NCI-H2107 treated with DMSO at 0.1 percent for 48 hours (cell line): ENCODE measurements at regions not wholly inside any gene's neighbourhood (a gene's known extent, or its start where the extent isn't known, plus 50 kb on each side); places are given as distances from the start of the nearest gene placed in this dataset.
"Not testable (repeated sequence)": the region's sequence is repeated elsewhere in the genome, so short reads cannot be mapped to it uniquely, and the experiment has no call there.

Source experiments
- DNase-seq: peaks from one replicate; lab custom pipeline; 2025; ENCODE audit not compliant: unreplicated experiment; lab: John Stamatoyannopoulos, UW

DNA sequence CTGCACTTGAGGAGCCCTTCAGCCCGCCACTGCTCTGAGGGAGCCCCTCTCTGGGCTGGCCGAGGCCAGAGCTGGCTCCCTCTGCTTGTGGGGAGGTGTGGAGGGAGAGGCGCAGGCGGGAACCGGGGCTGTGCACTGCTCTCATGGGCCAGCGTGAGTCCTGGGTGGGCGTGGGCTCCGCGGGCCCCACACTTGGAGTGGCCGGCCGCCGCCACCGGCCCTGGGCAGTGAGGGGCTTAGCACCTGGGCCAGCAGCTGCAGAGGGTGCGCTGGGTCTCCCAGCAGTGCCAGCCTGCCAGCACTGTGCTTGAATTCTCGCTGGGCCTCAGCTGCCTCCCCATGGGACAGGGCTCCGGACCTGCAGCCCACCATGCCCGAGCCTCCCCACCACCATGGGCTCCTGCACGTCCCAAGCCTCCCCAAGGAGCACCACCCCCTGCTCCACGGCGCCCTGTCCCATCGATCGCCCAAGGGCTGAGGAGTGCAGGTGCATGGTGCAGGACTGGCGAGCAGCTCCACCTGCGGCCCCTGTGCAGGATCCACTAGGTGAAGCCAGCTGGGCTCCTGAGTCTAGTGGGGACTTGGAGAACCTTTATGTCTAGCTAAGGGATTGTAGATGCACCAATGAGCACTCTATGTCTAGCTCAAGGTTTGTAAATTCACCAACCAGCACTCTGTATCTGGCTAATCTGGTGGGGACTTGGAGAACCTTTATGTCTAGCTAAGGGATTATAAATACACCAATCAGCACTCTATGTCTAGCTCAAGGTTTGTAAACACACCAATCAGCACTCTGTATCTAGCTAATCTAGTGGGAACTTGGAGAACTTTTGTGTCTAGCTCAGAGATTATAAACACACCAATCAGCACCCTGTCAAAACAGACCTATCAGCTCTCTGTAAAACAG is 1180.3 kb downstream of the FSCB start:
- not testable (repeated sequence) for DNase-seq

DNA sequence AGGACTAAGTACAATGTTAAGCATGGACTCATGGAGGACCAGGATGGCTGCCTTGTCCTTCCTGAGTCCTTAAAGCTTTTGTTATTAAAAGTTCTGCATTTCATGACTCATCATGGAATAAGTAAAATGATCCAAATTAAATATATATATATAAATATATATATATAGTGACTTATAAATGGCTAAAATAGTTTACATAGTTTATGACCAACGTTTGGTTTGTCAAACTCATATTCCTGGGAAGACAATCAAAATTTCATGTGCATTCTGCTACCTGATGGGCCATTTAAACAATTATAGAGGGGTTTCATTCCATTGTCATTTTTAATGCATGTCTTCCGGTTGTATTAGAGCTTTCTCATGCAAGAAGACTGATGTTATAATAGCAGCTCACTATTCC is 1190.7 kb downstream of the FSCB start:
- DNase-seq, result no peak

DNA sequence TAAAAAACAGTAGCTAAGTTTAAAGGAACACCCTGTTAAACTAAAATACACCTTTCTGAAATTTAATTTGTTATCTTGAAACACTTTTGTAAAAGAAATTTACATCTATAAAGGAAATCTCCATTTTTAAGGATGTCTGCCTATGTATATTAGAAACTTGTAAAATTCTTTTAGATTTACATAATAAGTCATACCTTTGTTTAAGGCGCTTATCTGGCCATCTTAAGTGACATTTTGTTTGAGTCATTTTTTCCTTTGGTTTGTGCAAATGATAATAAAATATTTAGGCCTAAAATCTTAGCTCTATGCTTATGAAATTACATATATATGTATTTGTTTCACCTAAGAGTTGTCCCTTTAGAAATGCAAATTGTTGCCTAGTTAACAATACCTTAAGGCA is 1193.4 kb downstream of the FSCB start:
- no peak for DNase-seq

DNA sequence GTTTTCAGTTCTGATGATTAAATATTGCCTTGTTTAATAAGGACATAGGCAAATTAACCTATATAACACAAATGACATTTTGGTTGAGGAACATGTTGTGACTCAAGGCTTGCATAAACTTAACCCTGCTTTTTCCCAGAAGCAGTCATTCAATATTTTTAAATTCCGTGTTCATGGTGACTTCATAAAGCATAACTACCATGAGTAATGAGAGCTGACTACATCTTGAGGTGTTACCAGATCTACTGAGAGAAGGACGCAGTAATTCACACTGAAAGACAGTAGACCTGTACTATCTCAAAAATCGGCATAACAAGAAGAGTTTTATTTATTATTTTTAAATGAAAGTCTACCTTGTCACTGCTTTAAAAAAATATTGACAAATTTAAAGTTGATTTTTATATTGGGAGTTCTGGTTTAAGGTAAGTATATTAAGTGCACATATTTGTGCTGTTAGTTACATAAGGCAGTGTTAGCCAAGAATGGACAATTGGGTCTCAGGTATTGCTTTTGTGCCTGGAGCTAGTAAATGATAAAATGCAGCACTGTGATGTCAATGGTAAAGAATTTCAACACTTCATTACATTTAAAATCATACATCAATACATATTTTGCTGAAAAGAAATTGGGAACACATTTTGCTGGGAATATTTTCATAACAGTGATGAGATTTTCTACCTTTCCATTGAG is 1198.5 kb downstream of the FSCB start:
- DNase-seq, result no peak

DNA sequence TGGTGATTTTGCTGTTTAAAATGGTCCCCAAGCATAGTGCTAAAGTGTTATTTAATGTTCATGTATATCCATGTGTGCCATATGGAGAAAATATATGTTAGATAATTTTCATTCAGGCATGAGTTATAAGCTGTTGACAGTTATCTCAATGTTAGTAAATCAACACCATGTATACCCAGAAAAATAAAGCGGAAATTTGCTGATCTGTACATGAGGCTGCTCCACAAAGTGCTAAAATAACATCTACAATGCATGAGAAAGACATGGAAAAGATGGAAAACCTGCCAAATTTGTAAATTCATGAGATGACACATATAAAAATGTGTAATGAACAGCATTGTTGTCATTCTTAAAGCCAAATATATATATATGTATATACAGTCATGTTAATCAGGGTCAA is 1199.2 kb downstream of the FSCB start:
- no peak for DNase-seq

DNA sequence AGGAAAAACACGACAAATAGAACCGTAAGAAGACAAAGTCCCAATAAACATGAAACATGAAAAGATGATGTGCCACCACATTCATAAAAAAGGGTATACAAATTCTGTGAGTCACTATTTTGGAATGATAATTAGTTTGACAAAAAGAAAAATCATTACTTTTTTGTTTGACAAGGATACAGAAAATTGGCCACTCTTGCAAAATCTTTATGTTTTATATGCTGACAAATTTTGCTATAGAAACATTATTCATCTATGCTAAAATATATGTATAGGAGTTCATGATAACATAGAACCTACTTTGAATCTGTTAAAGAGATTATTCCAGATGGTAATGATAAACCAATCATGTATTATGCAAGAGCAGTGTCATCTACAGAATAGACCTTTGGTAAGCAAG is 1201.0 kb downstream of the FSCB start:
- DNase-seq, result no peak

DNA sequence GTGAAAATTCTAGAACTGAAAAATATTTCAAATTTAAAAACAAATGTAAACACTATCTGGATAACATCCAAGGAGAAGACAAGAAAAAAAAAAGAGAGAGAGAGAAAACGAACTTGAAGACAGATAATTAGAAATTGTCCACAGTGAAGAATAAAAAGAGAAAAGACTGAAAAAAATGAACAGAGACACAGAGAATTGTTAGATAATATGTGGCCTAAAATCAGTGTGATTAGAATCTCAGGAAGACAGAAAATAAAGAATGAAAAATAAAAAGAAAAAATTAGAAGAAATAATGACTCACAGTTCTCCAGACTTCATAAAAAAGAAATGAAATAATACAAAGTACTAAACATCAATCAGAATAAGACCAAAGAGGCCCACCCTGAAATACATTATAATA is 1209.3 kb downstream of the FSCB start:
- no peak for DNase-seq

DNA sequence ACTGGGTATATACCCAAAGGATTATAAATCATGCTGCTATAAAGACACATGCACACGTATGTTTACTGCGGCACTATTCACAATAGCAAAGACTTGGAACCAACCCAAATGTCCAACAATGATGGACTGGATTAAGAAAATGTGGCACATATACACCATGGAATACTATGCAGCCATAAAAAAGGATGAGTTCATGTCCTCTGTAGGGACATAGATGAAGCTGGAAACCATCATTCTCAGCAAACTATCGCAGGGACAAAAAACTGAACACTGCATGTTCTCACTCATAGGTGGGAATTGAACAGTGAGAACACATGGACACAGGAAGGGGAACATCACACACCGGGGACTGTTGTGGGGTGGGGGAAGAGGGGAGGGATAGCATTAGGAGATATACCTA is 1211.0 kb downstream of the FSCB start:
- DNase-seq, result not testable (repeated sequence)

DNA sequence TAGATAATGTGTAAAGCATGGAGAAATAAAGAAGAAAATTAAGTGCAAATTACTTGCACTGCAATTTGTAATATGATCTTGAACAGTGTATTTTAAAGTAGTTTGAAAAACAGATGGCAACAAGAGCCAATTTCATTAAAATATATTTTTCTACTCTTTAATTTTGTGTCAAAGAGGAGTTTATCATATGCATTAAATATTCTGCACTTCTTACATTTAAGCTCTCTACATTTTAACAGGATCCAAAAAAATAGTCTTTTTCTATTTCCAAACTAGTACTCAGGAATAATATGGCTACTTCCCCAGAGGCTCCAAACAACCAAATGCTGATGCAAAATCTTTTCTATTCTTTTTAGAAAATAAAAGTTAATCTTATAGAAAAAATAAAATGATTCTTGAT is 1221.5 kb downstream of the FSCB start:
- DNase-seq, result no peak

DNA sequence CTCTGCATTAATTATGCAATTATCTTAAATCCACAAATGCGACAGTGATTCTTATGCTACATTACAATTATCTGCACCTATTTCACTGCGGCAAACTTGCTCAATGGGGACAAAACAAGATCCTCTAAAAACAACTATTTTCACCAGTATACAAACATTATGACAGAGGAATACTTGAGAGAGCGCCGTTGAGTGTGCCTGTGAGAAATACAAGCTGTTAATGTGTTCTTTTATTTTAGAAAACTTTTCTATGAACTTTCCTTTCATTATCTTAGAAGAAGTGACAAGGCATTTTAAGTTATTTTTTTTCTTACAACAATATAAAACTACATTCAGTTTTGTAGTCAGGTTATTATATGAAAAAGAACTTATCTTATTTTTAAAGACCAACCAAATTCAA is 1247.0 kb downstream of the FSCB start:
- no peak for DNase-seq

DNA sequence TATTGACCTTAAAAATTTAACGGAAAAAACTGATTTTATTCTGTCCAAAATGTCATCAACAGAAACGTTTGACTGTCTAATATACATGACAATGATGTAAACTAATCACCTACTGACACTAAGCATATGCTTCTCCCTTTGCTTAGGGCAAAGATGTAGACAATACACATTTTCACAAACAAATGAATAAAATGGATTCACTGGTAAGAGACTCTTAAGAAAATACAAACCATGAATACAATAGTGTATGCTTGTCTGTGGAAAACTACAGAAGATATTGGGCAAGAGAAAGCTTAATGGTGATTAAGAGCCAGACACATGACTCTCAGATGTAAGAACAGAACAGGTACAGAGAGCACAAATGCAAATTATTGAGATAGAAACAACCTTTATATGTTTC is 1248.7 kb downstream of the FSCB start:
- no peak for DNase-seq

DNA sequence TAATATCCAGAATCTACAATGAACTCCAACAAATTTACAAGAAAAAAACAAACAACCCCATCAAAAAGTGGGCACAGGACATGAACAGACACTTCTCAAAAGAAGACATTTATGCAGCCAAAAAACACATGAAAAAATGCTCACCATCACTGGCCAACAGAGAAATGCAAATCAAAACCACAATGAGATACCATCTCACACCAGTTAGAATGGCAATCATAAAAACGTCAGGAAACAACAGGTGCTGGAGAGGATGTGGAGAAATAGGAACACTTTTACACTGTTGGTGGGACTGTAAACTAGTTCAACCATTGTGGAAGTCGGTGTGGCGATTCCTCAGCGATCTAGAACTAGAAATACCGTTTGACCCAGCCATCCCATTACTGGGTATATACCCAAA is 1250.1 kb downstream of the FSCB start:
- not testable (repeated sequence) for DNase-seq

DNA sequence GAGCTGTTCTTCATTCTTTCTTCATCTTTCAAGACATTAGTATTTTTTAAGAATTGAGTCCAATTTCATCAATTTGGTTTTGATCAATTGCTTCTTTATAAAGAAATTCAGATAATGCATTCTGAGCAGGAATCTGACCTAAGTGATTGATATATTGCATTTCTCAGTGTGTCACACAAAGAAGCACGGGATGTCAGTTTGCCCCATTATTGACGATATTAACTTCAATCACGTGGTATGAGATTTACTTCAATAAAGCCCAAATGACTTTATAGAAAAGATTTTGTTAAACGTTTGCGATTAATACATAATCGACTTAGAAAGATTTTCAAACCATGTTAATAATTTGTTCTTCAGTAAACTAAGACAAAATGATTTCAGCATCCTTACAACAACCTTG is 1254.2 kb downstream of the FSCB start:
- DNase-seq, result no peak

DNA sequence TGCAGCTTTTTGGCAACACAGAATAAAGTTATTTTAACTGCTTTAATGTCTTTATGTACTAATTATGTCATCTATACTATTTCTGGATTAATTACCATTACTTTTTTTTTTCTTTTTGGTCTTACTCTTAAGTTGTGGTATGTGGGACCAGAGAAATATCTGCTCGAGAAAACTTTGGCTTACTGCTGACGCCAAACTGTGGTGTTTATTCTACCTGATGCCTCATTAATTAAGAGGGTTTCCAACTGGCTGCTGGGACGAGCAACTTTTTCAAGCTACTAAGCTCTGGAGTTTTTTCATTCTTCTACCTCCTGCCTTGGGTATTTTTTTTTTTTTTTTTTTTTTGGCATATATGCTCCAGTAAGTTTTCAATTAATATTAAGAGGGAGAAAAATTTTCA is 1257.5 kb downstream of the FSCB start:
- DNase-seq, result no peak

DNA sequence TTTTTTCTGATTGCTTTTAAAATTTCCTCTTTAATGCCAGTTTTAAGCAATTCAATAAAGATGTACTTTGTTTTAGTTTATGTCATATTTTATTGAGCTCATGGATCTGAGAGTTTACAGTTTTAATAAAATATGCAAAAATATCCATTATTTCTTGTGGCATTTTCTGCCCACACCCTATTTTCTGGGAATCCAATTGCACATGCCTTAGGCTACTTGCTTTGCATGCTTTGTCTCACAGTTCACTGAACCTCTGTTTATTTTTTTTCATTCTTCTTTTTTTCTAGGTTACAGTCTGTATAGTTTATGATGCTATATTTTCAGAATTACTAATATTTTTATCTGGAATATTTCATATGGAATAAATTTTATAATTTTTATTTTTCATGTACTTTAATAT is 1258.0 kb downstream of the FSCB start:
- no peak for DNase-seq

DNA sequence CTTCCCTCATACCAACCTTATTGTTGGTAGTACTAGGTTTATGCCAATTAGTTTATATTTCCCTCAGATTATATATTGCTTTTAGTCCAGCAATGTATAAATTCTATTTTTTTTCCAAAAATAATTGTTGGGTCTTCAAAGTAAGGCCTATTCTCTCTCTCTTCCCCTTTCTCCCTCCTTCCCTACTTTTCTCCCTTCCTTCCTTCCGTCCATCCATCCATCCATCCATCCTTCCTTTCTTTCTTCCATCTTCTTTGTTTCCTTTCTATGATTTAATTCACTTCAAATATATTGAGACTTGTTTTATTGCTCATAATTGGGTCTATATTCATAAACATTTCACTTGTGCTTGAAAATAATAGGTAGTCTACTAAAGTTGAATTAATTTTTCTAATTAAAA is 1259.2 kb downstream of the FSCB start:
- no peak for DNase-seq

DNA sequence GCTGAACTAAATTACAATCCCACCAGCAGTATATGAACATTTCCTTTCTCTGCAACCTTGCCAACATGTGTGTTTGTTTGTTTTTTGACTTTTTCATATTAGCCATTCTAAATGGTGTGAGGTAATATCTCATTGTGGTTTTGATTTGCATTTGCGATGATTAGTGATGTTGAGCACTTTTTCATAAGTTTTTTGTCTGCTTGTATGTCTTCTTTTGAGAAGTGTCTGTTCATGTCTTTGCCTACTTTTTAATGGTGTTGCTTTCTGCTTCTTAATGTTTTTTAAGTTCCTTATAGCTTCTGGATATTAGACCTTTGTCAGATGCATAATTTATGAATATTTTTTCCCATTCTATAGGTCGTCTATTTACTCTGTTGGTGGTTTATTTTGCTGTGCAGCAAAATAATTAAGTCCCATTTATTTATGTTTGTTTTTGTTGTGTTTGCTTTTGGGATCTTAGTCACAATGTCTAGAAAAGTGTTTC is 1262.9 kb downstream of the FSCB start:
- DNase-seq, result no peak

DNA sequence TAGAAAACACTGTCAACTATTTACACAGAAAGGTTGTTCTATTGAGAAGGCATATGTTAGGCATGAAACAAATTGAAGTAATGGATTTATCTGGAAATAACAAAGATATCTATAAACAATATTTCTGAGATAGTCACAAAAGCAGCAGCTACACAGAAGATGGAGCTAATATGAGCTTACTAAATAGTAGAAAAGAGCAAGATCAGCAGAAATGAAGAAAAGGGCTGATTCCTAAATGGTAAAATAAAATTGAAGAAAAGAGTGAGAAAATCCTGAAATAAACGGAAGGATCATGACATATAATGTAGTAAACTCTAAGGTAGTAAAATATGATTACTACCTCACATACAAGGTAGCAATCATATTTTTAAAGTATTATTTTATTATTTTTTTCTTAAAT is 1263.9 kb downstream of the FSCB start:
- no peak for DNase-seq

DNA sequence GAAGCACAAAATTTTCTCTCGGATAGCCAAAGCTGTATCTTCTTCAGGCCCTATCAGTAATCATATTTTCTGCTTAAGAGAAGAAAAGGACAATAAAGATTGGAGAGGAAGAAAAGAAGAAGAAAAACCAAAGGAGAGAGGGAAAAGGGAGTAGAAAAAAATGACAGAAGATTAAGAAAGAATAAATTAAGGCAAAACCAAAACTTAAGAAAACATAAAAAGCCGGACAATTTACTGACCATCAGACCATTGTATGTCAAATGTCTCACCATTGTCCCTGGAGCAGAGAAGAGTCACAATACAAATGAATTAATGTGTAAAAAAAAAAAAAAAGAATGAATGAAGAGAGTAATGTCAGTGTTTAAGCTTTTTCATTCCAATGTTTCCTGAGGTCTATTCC is 1274.8 kb downstream of the FSCB start:
- no peak for DNase-seq

DNA sequence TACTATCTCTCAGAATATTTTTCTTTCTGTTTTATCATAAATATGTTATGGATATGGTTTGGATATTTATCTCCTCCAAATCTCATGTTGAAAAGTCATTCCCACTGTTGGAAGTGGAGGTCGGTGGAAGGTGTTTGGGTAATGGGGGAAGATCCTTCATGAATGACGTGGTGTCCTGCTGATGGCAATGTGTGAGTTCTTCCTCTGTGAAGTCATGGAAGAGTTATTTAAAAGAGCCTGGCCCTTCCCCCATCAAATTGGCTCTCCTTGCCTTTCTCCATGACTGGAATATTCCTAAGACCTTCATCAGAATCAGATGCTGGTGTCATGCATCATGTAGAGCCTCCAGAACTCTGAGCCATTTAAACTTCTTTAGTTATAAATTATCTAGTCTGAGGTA is 1291.6 kb downstream of the FSCB start:
- no peak for DNase-seq

DNA sequence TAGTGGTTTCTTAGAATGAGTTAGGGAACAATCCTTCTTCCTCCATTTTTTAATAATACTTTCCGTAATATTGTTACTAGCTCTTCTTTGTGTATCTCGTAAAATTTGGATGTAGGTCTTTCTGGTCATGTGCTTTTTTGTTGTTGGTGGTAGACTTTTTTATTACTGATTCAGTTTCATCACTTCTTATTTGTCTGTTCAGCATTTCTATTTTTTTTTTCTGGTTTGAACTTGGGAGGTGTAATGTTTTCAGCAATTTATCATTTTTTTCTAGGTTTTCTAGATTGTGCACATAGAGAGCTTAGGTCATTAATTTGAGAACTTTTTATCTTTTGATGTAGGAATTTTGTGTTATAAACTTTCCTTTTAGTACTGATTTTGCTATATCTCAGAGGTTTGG is 1299.9 kb downstream of the FSCB start:
- no peak for DNase-seq

DNA sequence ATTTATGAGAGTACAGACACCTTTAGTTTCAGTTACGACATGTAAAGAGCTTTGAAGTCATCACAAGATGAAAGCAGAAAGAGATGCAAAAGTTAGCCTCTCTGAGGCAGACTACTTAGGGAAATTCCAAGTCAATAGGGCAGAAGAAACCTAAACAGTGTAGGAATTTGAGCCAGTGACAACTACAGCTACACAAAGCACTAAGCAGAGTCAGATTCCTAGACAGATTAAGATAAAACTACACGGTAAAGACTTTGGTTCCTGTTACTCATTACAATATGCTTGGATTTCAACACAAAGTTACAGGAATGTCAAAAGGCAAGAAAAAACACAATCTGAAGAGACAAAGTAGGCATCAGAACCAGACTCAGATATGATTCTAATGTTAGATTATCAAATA is 1302.3 kb downstream of the FSCB start:
- no peak for DNase-seq
